ENCODE measurements at regions not wholly inside any gene's neighbourhood (a gene's known extent, or its start where the extent isn't known, plus 50 kb on each side); places are given as distances from the start of the nearest gene placed in this dataset.
"Not testable (repeated sequence)": the region's sequence is repeated elsewhere in the genome, so short reads cannot be mapped to it uniquely, and the experiment has no call there.

- peak in 1 of 51 donors; percentile 73 for DNase-seq
Observed at GRCh38 chr5:125410537-125411070, 664.2 kb upstream of the ZNF608 start.

GRCh38 chr5:125411071-125411743 is 664.8 kb upstream of the ZNF608 start:
- DNase-seq = peak in 10 of 51 donors; percentile 8 to 82 (median 26)

- DNase-seq = peak in 10 of 51 donors; percentile 12 to 83 (median 34)
Observed at GRCh38 chr5:125411744-125412560, 665.5 kb upstream of the ZNF608 start.

GRCh38 chr5:125412561-125413495 is 666.4 kb upstream of the ZNF608 start:
- DNase-seq = peak in 49 of 51 donors; percentile 7 to 92 (median 77)

GRCh38 chr5:125413496-125414274 is 667.2 kb upstream of the ZNF608 start:
- DNase-seq = peak in 2 of 51 donors; percentile 26 to 57

- peak in 1 of 51 donors; percentile 4 for DNase-seq
Observed at GRCh38 chr5:125415126-125415525, 668.7 kb upstream of the ZNF608 start.

- no peak for DNase-seq
Observed at GRCh38 chr5:125416055-125416454, 669.6 kb upstream of the ZNF608 start.

GRCh38 chr5:125421006-125421405 is 674.6 kb upstream of the ZNF608 start:
- DNase-seq = peak in 1 of 51 donors; percentile 16

- DNase-seq = no peak
Observed at GRCh38 chr5:125422342-125422741, 675.9 kb upstream of the ZNF608 start.

GRCh38 chr5:125424402-125425141 is 678.1 kb upstream of the ZNF608 start:
- peak in 1 of 51 donors; percentile 25 for DNase-seq

GRCh38 chr5:125429498-125429897 is 683.1 kb upstream of the ZNF608 start:
- no peak for DNase-seq

GRCh38 chr5:125433457-125433856 is 687.0 kb upstream of the ZNF608 start:
- DNase-seq = no peak

GRCh38 chr5:125439243-125439642 is 692.8 kb upstream of the ZNF608 start:
- no peak for DNase-seq

GRCh38 chr5:125440905-125441304 is 694.5 kb upstream of the ZNF608 start:
- DNase-seq = no peak

- no peak for DNase-seq
Observed at GRCh38 chr5:125446986-125447385, 700.5 kb upstream of the ZNF608 start.

- no peak for DNase-seq
Observed at GRCh38 chr5:125450771-125451170, 704.3 kb upstream of the ZNF608 start.

- no peak for DNase-seq
Observed at GRCh38 chr5:125451622-125452021, 705.2 kb upstream of the ZNF608 start.

GRCh38 chr5:125452991-125453390 is 706.6 kb upstream of the ZNF608 start:
- DNase-seq = no peak

GRCh38 chr5:125455041-125455440 is 708.6 kb upstream of the ZNF608 start:
- no peak for DNase-seq

- DNase-seq = not testable (repeated sequence)
Observed at GRCh38 chr5:125456005-125456404, 709.6 kb upstream of the ZNF608 start.
